GM19463 (cell line): ENCODE measurements at regions not wholly inside any gene's neighbourhood (a gene's known extent, or its start where the extent isn't known, plus 50 kb on each side); places are given as distances from the start of the nearest gene placed in this dataset.

Experiments
- ATAC-seq: cut with Tn5 transposase; IDR thresholded peaks from one replicate; pipeline ENCODE4 v1.9.1; 2021; ENCODE audit warnings: mild to moderate bottlenecking, moderate library complexity; ENCODE audit not compliant: unreplicated experiment

DNA sequence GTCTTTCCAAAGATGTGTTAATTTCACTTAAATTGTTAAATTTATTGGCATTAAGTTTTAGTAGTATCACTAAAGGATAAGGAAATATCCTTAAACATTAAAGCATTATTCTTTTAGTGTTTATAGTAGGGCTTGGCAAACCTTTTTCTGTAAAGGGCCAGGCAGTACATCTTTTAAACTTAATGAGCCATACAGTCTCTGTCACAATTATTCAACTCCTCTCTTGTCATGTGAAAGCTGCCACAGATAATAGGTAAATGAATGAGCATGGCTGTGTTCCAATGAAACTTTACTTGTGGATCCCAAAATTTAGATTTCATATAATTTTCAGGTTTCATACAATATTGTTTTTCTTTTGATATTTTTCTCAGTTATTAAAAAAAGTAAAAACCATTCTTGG is 268.2 kb upstream of the C11orf87 start:
- ATAC-seq: no peak

DNA sequence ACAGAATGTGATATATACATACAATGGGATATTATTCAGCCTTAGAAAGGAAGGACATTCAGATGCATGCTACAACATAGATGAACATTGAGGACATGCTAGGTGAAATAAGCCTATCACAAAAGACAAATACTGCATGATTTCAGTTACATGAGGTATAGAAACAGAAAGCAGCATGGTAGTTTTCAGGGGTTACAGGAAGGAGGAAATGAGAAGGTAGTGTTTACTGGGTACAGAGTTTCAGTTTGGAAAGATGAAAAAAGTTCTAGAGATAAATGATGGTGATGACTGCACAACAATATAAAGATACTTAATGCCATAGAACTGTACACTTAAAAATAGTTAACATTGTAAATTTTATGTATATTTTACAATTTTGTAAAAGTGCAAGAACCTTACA is 266.7 kb upstream of the C11orf87 start:
- peak; percentile 73 for ATAC-seq

DNA sequence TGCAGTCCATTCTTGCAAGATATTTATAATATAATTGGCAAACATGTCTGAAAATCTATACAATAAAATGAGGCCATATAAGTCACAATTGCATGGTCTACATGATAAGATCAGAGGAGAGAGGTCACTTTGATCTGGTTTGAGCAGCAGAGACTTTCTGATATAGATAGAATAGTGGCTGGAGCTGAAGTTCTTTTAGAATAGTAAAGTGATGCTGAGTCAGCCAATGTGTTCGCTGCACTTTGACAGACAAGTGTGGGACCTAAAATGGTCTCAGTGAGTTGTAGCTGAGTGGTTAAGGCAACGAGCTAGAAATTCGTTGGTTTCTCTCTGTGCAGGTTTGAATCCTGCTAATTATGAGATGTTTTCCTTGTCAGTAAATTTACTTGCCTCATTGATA is 257.0 kb upstream of the C11orf87 start:
- ATAC-seq: no peak

DNA sequence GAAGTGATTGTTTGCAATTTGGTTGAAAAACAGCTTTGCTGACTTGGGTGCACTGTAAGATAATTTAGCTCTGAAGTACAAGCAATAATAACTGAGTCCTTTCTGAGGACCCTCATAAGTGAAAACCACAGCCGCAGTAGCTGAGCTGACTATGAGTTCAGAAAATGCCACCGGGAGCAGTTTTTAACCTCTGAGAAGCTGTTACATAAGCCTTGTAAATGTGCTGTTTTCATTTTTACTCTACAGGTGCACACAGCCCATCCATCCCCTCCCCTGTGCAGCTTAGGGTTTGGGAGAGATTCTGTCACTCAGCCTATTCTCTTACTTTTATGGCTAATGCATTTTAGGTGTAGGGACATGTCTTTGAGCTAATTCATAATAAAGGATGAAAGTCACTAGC is 255.5 kb upstream of the C11orf87 start:
- no peak for ATAC-seq

DNA sequence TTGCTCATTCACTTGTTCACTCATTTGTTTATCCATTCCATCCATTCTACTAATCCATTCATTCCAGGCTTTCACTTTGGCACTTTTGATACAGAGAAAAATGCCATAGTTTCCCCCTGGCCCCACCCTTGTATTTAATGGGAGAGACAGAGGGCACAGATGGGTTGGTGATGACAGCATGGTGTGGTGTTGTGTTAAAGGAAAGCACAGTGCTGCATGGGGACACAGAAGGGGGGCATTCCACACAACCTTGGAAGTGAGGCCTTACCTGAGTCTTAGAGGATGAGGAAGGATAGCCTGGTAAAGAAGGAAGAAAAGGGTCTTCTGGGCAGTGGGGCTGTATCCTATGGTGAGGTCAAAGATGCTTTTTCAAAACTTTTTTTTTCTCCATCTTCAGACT is 248.5 kb upstream of the C11orf87 start:
- no peak for ATAC-seq

DNA sequence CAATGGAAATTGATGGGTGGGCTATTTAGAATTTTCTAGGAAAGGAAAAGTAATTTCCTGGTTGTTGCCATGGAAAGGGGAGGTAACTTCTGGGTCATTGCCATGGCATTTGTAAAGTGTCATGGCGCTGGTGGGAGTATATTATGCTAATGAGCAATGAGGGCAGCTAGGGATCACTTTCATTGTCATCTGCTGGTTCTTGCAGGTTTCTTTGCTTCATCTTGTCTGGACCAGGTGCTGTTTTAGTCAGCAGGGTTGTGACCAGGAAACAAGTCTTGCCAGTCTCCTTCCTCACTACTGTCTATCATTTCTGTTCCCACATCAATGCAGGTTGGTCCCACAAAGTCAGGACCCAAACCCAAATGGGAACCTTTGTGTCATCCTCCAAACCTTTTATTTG is 237.6 kb upstream of the C11orf87 start:
- no peak for ATAC-seq

DNA sequence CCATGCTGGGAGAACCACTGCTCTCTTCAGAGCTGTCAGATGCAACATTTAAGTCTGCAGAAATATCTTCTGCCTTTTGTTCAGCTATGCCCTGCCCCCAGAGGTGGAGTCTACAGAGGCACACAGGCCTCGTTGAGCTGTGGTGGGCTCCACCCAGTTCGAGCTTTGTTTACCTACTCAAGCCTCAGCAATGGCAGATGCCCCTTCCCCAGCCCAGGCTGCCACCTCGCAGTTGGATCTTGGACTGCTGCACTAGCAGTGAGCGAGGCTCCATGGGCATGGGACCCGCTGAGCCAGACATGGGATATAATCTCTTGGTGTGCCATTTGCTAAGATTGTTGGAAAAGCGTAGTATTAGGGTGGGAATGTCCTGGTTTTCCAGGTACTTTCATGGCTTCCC is 229.1 kb upstream of the C11orf87 start:
- ATAC-seq: no peak

DNA sequence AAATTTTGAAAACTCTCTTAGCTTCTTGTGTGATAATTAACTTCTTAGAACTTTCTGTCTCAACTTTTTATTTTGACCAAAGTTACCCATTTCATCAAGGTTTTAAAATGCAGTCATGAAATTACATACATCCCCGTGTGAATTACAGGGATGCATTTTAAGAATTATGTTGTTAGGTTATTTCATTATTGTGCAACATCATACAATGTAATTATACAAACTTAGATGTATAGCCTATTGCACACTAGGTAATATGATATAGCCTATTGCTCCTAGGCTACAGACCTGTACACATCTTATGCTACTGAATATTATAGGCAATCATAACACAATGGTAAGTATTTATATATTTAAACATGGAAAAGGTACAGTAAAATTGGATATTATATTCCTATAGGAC is 228.1 kb upstream of the C11orf87 start:
- no peak for ATAC-seq

DNA sequence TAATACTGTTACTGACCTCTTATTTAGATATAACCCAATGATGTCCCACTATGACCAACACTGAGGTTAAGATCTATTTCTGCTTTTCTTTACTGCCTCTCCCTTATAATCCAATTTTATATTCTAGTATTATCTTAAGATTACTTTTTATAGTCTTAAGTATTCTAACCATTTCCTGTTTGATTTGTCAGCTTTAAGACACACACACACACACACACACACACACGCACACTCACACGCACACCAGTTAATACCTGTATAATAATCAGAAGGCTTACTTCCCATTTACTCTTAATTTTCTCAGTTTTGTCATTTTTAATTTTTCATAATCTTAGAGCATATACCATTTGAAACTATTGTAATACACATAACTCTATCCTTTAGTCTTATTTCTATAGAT is 226.0 kb upstream of the C11orf87 start:
- no peak for ATAC-seq

DNA sequence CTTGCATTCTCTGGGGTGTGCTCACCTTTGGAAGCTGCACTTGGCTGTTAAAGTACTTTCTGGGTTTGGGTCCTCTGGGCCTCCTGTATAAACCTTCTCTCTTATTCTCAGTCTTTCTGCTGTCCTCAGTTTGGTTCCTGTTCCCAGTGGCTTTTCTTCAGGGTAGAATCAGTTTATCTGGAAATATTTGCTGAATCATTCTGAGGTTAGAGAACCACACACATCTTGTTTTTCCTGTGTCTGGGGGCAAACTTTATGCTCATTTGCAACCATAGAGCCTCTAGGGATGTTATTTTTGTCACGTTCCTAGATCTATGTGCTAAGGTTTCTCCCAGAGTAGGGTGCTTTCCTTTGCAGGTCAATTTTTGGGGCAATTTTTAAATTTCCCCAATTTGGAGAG is 224.3 kb upstream of the C11orf87 start:
- ATAC-seq: no peak

DNA sequence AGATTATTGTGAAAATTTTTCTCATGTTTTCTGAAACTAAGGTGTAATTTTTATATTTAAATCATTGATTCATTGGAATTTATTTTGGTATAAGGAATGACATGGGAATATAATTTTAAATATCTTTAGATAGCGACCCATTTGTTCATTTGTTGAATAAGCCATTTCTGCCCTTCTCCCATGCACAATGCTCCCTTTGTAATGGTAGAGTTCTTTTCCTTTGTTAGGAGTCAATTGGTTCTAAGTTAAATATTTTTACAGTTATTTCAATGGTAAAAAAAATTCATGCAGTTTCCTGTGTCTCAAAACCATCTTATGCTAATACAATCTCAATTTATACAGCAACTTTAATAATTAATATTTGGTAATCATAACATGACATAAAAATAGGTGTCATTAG is 218.8 kb upstream of the C11orf87 start:
- no peak for ATAC-seq

DNA sequence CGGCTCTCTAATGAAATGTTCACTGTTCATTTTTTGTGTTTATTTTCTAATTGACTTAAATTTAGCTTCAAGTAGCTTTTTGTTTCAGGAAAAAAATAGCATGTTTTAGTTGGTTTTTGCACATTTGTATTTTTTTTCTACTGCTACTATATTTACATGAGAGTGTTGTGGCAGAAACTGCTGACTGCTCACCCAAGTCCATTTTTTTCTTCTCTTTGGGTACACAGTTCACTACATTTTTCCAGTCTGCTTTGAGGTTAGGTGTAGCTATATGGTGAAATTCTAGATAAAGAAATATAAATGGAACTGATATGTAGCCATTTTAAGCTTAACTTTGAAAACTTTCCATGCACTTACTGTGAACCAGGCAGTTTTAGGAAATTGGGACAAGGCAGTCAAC is 216.7 kb upstream of the C11orf87 start:
- no peak for ATAC-seq

DNA sequence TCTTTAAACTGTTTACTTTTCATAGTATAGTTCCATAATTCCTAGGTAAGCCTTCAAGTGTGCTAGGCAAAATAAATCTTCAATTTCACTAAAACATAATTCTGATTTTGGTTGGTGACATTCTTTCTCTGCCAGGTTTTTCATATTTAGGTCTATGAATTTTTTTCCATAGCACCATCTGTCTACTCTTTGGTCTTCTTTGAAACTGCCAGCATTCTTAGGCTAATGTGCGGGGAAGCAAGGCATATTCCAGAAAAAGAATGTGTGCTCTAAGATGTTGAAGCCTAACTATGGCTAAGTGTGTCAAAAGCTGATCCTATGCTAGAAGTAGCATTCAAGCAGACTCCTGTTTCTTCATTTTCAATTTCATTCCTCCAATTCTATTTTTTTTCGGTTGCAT is 213.9 kb upstream of the C11orf87 start:
- ATAC-seq: no peak

DNA sequence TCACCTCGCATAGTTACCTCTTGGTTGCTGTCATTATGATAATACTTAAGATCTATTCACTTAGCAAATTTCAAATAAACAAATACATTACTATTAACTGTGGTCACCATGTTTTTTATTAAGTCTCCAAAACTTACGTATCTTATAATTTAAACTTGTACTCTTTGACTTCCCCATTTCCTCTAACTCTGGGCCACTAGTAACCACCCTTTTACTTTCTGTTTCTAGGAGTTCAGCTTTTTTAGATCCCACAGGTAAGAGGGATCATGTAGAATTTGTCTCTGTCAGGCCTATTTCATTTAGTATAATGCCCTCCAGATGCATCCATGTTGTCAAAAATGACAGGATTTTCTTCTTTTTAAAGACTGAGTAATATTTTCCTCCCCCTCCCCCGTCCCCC is 212.4 kb upstream of the C11orf87 start:
- ATAC-seq: no peak

DNA sequence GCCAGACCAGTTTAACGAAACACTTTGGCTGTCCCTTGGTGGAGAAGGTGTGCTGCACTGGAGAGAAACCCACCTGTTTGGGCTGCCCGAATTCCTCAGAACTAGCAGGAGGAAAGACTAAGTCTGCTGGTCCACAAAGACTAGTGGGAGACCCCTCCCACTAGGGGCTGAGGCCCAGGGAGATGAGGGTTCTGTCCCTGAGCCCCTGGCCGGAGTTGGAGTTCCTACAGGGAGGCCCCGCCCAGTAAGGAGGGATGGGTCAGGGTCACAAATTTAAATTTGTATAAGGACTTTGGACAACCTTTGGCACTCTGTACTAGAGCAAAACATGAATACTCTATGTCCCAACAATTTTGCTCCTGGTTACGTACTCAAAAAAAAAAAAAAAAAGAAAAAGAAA is 200.8 kb upstream of the C11orf87 start:
- ATAC-seq: no peak

DNA sequence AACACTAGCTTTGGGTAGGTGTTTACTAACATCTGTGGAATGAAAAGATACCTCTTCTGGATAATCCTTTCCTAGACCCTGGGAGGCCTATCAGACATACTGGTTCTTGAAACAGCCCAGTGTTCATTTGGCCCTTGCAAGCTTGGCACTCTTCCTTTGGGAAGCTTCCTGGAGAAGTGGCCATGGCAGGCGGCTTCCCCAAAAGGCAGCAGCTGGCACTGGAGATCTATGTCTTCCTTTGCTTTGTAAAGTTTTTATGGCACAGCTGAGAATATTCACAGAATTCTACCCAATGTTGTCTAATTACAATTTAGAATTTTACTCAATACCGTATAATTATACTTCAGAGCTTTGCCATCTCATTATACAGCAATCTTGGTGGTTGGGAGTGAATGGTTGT is 199.2 kb upstream of the C11orf87 start:
- ATAC-seq: no peak

DNA sequence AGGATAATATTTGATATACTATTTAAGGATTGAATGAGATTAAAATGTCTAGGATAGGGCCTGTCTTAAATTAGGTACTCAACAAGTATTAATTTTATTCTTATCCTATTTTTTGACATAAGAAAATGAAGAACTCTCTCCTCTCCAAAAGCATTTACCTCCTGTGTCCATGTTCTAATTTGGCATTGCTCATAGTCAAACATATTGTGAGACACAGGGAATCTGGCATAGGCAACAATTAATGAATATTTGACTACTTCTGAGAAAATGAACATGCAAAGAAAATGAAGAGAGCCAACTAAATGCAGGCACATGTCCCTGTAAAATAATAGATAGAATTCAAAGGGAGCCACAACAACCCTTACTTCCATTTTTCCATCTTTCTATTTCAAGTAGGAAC is 198.5 kb upstream of the C11orf87 start:
- ATAC-seq: no peak

DNA sequence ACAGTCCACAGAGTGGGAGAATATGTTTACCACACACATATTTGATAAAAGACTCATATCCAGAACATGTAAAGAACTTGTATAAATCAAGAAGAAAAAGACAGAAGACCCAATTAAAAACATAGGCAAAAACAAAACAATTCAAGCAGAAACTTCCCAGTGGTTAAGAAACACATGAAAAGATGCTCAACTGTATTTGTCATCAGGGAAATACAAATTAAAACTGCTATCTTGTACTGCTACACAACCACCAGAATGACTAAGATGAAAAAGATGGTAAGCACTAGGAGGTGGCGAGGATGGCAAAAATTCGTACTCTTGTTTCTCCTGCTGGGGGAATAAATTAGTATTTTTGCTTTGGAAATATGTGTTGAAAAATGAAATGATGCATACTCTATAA is 192.3 kb upstream of the C11orf87 start:
- ATAC-seq: no peak

DNA sequence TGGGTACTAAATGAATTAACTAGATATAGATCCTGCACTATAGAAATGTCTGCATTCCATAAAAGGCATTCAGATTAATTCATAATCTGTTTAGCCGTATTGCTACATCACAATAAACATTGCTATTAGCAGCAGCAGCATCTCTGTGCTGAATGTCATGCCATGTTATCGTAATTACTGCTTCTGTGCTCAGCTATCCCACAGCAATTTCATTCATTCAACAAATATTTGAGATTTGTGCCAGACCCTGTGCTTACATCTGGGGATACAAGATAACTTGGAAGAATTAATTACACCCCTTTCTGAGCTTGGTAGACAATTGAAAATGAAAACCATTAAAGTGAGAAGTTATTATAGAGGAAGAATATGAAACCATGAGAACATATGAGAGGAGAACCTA is 185.8 kb upstream of the C11orf87 start:
- ATAC-seq: no peak

DNA sequence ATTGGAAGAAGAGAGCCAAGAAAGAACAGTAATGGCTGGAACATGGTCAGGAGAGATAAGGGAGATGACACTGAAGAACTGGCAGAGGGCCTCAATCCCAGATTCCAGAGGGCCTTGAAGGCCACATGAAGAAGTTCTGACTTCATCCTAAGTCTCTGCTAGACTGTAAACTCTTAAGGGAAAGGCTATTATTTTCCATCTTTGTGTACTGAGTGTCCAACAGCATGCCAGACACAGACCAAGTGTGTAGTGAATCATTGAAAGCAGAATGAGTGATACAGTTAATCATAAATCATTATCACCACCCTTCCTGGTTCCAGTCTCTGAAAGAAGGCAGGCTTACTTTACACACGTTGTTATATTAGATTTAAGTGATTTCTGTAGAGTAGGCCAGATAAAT is 185.3 kb upstream of the C11orf87 start:
- ATAC-seq: no peak

DNA sequence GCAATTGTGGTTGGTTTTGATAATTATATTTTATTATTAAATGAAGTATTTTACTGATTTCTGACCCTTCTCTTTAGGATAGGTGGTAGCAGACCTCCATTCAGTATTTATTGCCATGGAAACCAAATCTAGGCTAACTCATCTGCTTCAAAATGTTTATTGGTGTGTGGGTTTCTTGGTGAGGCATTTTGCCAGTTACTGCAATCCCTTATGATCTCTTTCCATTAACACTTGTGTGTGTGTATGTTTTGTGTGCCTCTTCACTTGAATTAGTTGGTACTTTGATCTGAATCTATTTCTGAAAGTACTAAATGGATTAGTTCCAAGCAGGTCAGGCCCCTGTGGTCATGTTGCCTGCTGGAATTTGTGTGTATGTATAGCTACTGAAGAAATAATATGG is 184.4 kb upstream of the C11orf87 start:
- ATAC-seq: no peak

DNA sequence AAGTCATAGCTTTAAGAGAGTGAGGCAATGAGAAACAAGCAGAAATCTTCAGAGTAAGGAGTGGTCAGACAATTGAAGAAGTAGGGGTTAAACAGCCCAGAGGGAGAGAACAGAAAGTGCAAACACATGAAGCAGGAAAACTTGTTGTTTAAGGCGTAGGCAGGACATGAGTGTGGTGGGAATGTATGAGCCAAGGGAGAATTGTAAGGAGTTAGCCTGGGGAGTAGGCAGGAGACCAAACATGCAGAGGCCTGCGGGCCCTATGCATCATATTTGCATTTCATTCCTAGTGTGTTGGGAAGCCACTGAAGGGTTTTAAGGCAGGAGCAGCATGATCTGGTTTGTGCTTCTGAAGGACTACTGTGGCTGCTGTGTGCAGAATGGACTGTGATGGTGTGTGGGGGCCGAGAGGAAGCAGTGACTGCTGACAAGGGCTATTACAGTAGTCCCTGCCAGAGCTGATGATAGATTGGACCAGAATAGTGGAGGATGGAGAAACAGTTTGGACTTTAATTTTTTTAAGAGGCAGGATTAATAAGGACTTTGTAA is 179.9 kb upstream of the C11orf87 start:
- ATAC-seq: no peak

DNA sequence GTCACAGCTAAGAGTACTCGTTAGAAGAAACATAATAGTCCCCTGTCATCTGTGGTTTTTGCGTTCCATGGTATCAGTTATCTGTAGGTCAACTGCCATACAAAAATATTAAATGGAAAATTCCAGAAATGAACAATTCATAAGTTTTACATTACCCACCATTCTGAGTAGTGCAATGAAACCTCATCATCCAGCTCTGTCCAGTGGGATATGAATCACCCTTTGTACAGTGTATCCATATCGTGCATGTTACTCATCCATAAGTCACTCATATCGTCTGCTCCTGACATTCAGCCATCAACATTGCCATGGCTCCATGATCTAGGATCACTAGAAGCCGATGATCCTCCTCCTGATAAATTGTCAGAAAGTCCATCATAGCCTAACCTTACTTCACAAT is 174.9 kb upstream of the C11orf87 start:
- no peak for ATAC-seq

DNA sequence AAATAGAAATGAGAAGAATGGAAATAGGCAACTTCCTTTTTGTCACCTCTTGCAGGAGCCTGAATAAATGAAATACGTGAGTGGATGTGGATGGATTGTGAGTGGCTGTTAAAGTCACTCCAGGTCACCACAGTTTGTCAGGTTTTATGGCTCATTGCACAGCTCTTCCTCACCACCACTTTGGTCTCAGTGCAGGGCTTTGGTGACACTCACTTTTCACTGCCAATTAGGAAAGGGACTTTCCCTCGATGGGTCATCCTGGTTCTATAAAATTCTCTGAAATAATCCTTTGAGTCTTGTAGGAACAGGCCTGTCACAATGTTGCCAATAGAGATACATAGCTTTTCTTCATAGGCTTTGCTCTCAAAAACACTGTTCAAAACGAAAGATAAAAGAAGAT is 172.4 kb upstream of the C11orf87 start:
- ATAC-seq: no peak
